H9 (cell line): ENCODE measurements at regions not wholly inside any gene's neighbourhood (a gene's known extent, or its start where the extent isn't known, plus 50 kb on each side); places are given as distances from the start of the nearest gene placed in this dataset.

Source experiments
- DNase-seq: peaks from one replicate; pipeline ENCODE4 v3.0.0-alpha.2; 2017
- H2AFZ ChIP-seq: one replicate; pipeline ENCODE4 v1.6.1; 2013; ENCODE audit warnings: mild to moderate bottlenecking, low read length, control low read depth, moderate library complexity
- H2AK5ac ChIP-seq: 2 replicates; pipeline ENCODE4 v1.6.1; 2013; ENCODE audit warnings: low read length, control low read depth, mixed read lengths; ENCODE audit not compliant: insufficient read length
- H2BK120ac ChIP-seq: one replicate; pipeline ENCODE4 v1.6.1; 2013; ENCODE audit warnings: low read depth, mild to moderate bottlenecking, low read length, control low read depth, inconsistent platforms; ENCODE audit not compliant: poor library complexity, severe bottlenecking
- H2BK12ac ChIP-seq: 2 replicates; pipeline ENCODE4 v1.6.1; 2013; ENCODE audit warnings: low read length, control low read depth, mixed read lengths, low read depth; ENCODE audit not compliant: insufficient read length
- H2BK15ac ChIP-seq: 2 replicates; pipeline ENCODE4 v1.6.1; 2013; ENCODE audit warnings: low read depth, low read length, control low read depth
- H2BK20ac ChIP-seq: one replicate; pipeline ENCODE4 v1.6.1; 2013; ENCODE audit warnings: low read depth, mild to moderate bottlenecking, low read length, control low read depth, inconsistent platforms; ENCODE audit not compliant: poor library complexity, severe bottlenecking
- H2BK5ac ChIP-seq: 2 replicates; pipeline ENCODE4 v1.6.1; 2013; ENCODE audit warnings: low read length, control low read depth, mixed read lengths; ENCODE audit not compliant: insufficient read length
- H3K14ac ChIP-seq: 2 replicates; pipeline ENCODE4 v1.6.1; 2013; ENCODE audit warnings: low read length, control low read depth; ENCODE audit not compliant: insufficient read depth
- H3K18ac ChIP-seq: 2 replicates; pipeline ENCODE4 v1.6.1; 2013; ENCODE audit warnings: low read depth, mild to moderate bottlenecking, mixed read lengths, low read length, control low read depth; ENCODE audit not compliant: insufficient read length
- H3K23ac ChIP-seq: 2 replicates; pipeline ENCODE4 v1.6.1; 2013; ENCODE audit warnings: low read length, control low read depth, mixed read lengths, low read depth; ENCODE audit not compliant: insufficient read length
- H3K23me2 ChIP-seq: 2 replicates; pipeline ENCODE4 v1.6.1; 2013; ENCODE audit warnings: low read depth, mild to moderate bottlenecking, mixed read lengths, low read length, control low read depth; ENCODE audit not compliant: insufficient read length, poor library complexity, severe bottlenecking
- H3K27ac ChIP-seq: 2 replicates; pipeline ENCODE4 v1.5.1; 2013; ENCODE audit warnings: low read length, control low read depth, mixed read lengths, low read depth; ENCODE audit not compliant: insufficient read length
- H3K27me3 ChIP-seq: 2 replicates; pipeline ENCODE4 v1.6.1; 2013; ENCODE audit warnings: low read length, control low read depth, inconsistent platforms; ENCODE audit not compliant: insufficient read depth
- H3K4ac ChIP-seq: 2 replicates; pipeline ENCODE4 v1.6.1; 2013; ENCODE audit warnings: low read depth, mild to moderate bottlenecking, control low read depth, inconsistent platforms, low read length, moderate library complexity
- H3K4me1 ChIP-seq: 2 replicates; pipeline ENCODE4 v1.6.1; 2013; ENCODE audit warnings: low read length, control low read depth, inconsistent platforms; ENCODE audit not compliant: insufficient read depth
- H3K4me2 ChIP-seq: 2 replicates; pipeline ENCODE4 v1.6.1; 2013; ENCODE audit warnings: low read length, control low read depth, mixed read lengths; ENCODE audit not compliant: insufficient read length, insufficient read depth
- H3K56ac ChIP-seq: 2 replicates; pipeline ENCODE4 v1.6.1; 2013; ENCODE audit warnings: low read depth, mild to moderate bottlenecking, mixed read lengths, low read length, control low read depth; ENCODE audit not compliant: insufficient read length
- H3K79me1 ChIP-seq: 2 replicates; pipeline ENCODE4 v1.6.1; 2013; ENCODE audit warnings: low read depth, mild to moderate bottlenecking, moderate library complexity, low read length, control low read depth, inconsistent platforms; ENCODE audit not compliant: insufficient read depth, poor library complexity, severe bottlenecking
- H3K79me2 ChIP-seq: 2 replicates; pipeline ENCODE4 v1.6.1; 2013; ENCODE audit warnings: low read length, control low read depth, inconsistent platforms; ENCODE audit not compliant: insufficient read depth
- H3K9ac ChIP-seq: 2 replicates; pipeline ENCODE4 v1.6.1; 2013; ENCODE audit warnings: low read length, control low read depth, mixed read lengths; ENCODE audit not compliant: insufficient read length; ENCODE audit errors: extremely low read depth
- H3K9me3 ChIP-seq: one replicate; pipeline ENCODE4 v1.6.1; 2013; ENCODE audit warnings: low read depth, low read length, inconsistent platforms; ENCODE audit not compliant: control insufficient read depth
- H3T11ph ChIP-seq: one replicate; pipeline ENCODE4 v1.6.1; 2013; ENCODE audit warnings: mild to moderate bottlenecking, low read length, control low read depth, inconsistent platforms
- H4K20me1 ChIP-seq: one replicate; pipeline ENCODE4 v1.6.1; 2013; ENCODE audit not compliant: control insufficient read depth, insufficient read length, insufficient read depth
- H4K5ac ChIP-seq: 2 replicates; pipeline ENCODE4 v1.6.1; 2013; ENCODE audit warnings: low read depth, mild to moderate bottlenecking, mixed read lengths, low read length, control low read depth; ENCODE audit not compliant: insufficient read length
- H4K8ac ChIP-seq: replicated peaks from 2 replicates; pipeline ENCODE4 v1.6.1; 2013; ENCODE audit warnings: low read length, control low read depth, mixed read lengths, low read depth; ENCODE audit not compliant: insufficient read length
- H4K91ac ChIP-seq: 2 replicates; pipeline ENCODE4 v1.6.1; 2013; ENCODE audit warnings: low read depth, mild to moderate bottlenecking, moderate library complexity, mixed read lengths, low read length, control low read depth; ENCODE audit not compliant: insufficient read length
- H3K27ac Mint-ChIP-seq, 3 experiments: 2 replicates in 2 of 3; 3 replicates in 1 of 3; pipeline ENCODE4 v1.8.0; 2020 to 2021; ENCODE audit warnings: mixed read lengths in 3 of 3, mild to moderate bottlenecking in 1 of 3, moderate library complexity in 1 of 3
- H3K27me3 Mint-ChIP-seq: 2 replicates; pipeline ENCODE4 v1.8.0; 2021; ENCODE audit warnings: low read depth, mild to moderate bottlenecking, moderate library complexity, mixed read lengths
- H3K36me3 Mint-ChIP-seq, 3 experiments: 2 replicates in 2 of 3; 3 replicates in 1 of 3; pipeline ENCODE4 v1.8.0; 2020 to 2021; ENCODE audit warnings: low read depth in 3 of 3, mixed read lengths in 3 of 3; ENCODE audit not compliant: insufficient read depth in 1 of 3
- H3K4me1 Mint-ChIP-seq, 2 experiments: 2 replicates each; pipeline ENCODE4 v1.8.0; 2020; ENCODE audit warnings: mixed read lengths in 2 of 2
- H3K4me3 Mint-ChIP-seq, 2 experiments: 2 replicates in 1 of 2; 3 replicates in 1 of 2; pipeline ENCODE4 v1.8.0; 2020 to 2021; ENCODE audit warnings: mild to moderate bottlenecking in 2 of 2, mixed read lengths in 2 of 2, moderate library complexity in 1 of 2
- H3K9me3 Mint-ChIP-seq, 2 experiments: 2 replicates in 1 of 2; 3 replicates in 1 of 2; pipeline ENCODE4 v1.8.0; 2020; ENCODE audit warnings: mild to moderate bottlenecking in 2 of 2, mixed read lengths in 2 of 2, moderate library complexity in 1 of 2
- CTCF ChIP-seq: fragments of 200-600 bp; sonication (generic); conservative IDR thresholded peaks from 3 replicates; pipeline ENCODE4 v1.8.0; 2021; ENCODE audit warnings: antibody characterized with exemption, mild to moderate bottlenecking
- WGBS: extraction: QIAGEN DNeasy Blood & Tissue Kit; methylation state at CpG from one replicate; pipeline ENCODE4 v1.1.7; 2013; ENCODE audit warnings: missing lambda C conversion rate, low lambda C conversion rate, mixed read lengths; ENCODE audit not compliant: insufficient read length; ENCODE audit errors: extremely low coverage; 5-methylcytosine and 5-hydroxymethylcytosine counted together

GRCh38 chr7:156063241-156063810 lies 251.1 kb upstream of the SHH start:
- H3K27me3 Mint-ChIP-seq, result peaks cover 6% of the 10 kb centered on the region
- no peaks in the 10 kb centered on the region for H3K4me1 ChIP-seq
- no peaks in the 10 kb centered on the region for H3K23me2 ChIP-seq
- no peak overlapping the region for H4K8ac ChIP-seq
- no peaks in the 10 kb centered on the region for H3K79me1 ChIP-seq
- H3K27ac ChIP-seq, result no peak overlapping the region
- no peaks in the 10 kb centered on the region for H3K4me1 Mint-ChIP-seq
- H4K20me1 ChIP-seq, result no peaks in the 10 kb centered on the region
- H2AK5ac ChIP-seq, result no peak overlapping the region
- H2BK20ac ChIP-seq, result no peak overlapping the region
- H3K27ac Mint-ChIP-seq, result no peak overlapping the region; a peak in 1 of 7 replicates
- no peak overlapping the region for H3K4me2 ChIP-seq
- H2AFZ ChIP-seq, result no peak overlapping the region
- WGBS, result no CpG with 5 or more reads among the region's 28 CpGs
- no peak overlapping the region for H2BK15ac ChIP-seq
- no peak overlapping the region for H4K5ac ChIP-seq
- no peaks in the 10 kb centered on the region for H3K79me2 ChIP-seq
- no peaks in the 10 kb centered on the region for H3K27me3 ChIP-seq
- H3K9ac ChIP-seq, result no peak overlapping the region
- no peak overlapping the region for H3K56ac ChIP-seq
- no peak overlapping the region for H3K23ac ChIP-seq
- peaks cover 10 to 26% of the 10 kb centered on the region in 2 experiments for H3K9me3 Mint-ChIP-seq
- no peak overlapping the region for H3K4me3 Mint-ChIP-seq
- H3K18ac ChIP-seq, result no peak overlapping the region
- no peak overlapping the region for H3K14ac ChIP-seq
- H3K9me3 ChIP-seq, result no peaks in the 10 kb centered on the region
- H2BK120ac ChIP-seq, result no peak overlapping the region
- no peak overlapping the region for H2BK12ac ChIP-seq
- no peak overlapping the region for H2BK5ac ChIP-seq
- H3K4ac ChIP-seq, result no peak overlapping the region
- peaks cover 0 to 4% (median 2%) of the 10 kb centered on the region in 3 experiments; a peak in 3 of 7 replicates for H3K36me3 Mint-ChIP-seq
- TF ChIP-seq CTCF, result no peak
- no peak overlapping the region for H4K91ac ChIP-seq
- DNase-seq, result no peak
- H3T11ph ChIP-seq, result no peak overlapping the region
